ENCODE measurements at regions not wholly inside any gene's neighbourhood (a gene's known extent, or its start where the extent isn't known, plus 50 kb on each side); places are given as distances from the start of the nearest gene placed in this dataset.

GRCh38 chr21:35108887-35109286 is 59.8 kb upstream of the RUNX1 start (continued):
- TF ChIP-seq, protein P1, sequence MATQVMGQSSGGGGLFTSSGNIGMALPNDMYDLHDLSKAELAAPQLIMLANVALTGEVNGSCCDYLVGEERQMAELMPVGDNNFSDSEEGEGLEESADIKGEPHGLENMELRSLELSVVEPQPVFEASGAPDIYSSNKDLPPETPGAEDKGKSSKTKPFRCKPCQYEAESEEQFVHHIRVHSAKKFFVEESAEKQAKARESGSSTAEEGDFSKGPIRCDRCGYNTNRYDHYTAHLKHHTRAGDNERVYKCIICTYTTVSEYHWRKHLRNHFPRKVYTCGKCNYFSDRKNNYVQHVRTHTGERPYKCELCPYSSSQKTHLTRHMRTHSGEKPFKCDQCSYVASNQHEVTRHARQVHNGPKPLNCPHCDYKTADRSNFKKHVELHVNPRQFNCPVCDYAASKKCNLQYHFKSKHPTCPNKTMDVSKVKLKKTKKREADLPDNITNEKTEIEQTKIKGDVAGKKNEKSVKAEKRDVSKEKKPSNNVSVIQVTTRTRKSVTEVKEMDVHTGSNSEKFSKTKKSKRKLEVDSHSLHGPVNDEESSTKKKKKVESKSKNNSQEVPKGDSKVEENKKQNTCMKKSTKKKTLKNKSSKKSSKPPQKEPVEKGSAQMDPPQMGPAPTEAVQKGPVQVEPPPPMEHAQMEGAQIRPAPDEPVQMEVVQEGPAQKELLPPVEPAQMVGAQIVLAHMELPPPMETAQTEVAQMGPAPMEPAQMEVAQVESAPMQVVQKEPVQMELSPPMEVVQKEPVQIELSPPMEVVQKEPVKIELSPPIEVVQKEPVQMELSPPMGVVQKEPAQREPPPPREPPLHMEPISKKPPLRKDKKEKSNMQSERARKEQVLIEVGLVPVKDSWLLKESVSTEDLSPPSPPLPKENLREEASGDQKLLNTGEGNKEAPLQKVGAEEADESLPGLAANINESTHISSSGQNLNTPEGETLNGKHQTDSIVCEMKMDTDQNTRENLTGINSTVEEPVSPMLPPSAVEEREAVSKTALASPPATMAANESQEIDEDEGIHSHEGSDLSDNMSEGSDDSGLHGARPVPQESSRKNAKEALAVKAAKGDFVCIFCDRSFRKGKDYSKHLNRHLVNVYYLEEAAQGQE (IDR thresholded peaks at IDR 0.05; ENCODE audit: low read depth, low read length): no peak
- no peak for TF ChIP-seq RCOR1 (IDR thresholded peaks at IDR 0.05; ENCODE audit: low read length)

GRCh38 chr21:35107520-35107919 is 58.4 kb upstream of the RUNX1 start:
- H4K20me1 ChIP-seq (ENCODE audit: insufficient read depth): no peaks in the 10 kb centered on the region
- no peak overlapping the region for H3K27ac ChIP-seq (ENCODE audit: low read depth in 2 of 2, low read length in 1 of 2)
- no peaks in the 10 kb centered on the region for H3K9me3 ChIP-seq
- no peak for DNase-seq
- H3K27me3 ChIP-seq (ENCODE audit: insufficient read depth): no peaks in the 10 kb centered on the region
- no peak overlapping the region for H2AFZ ChIP-seq (ENCODE audit: low read depth)
- H3K36me3 ChIP-seq (replicated peaks in 1 of 2; ENCODE audit: control insufficient read depth in 1 of 2, insufficient read depth in 2 of 2, low read length in 1 of 2): no peaks in the 10 kb centered on the region
- H3K79me2 ChIP-seq (ENCODE audit: insufficient read depth): no peaks in the 10 kb centered on the region
- no peaks in the 10 kb centered on the region; a peak in 1 of 4 replicates for H3K4me1 ChIP-seq (ENCODE audit: control insufficient read depth in 1 of 2, insufficient read depth in 2 of 2, low read depth in 1 of 2, low read length in 1 of 2)
- H3K4me2 ChIP-seq: no peak overlapping the region
- no peak overlapping the region for H3K4me3 ChIP-seq (ENCODE audit: low read depth in 2 of 2, low read length in 1 of 2)
- H3F3A ChIP-seq (replicated peaks; ENCODE audit: insufficient read depth): no peaks in the 10 kb centered on the region
- no peak for TF ChIP-seq SIN3A (IDR thresholded peaks at IDR 0.05; ENCODE audit: borderline replicate concordance, low read depth, low read length)
- TF ChIP-seq EP300 (IDR thresholded peaks at IDR 0.05; ENCODE audit: borderline replicate concordance in 1 of 2, low read depth in 1 of 2, low read length in 1 of 2): no peak
- TF ChIP-seq MAX (IDR thresholded peaks at IDR 0.05; ENCODE audit: low read depth): no peak
- no peak for TF ChIP-seq FOSL2 (IDR thresholded peaks at IDR 0.05; ENCODE audit: borderline replicate concordance, low read depth)
- TF ChIP-seq MXI1 (IDR thresholded peaks at IDR 0.05; ENCODE audit: low read depth, low read length): no peak
- no peak for TF ChIP-seq RXRA (IDR thresholded peaks at IDR 0.05; ENCODE audit: borderline replicate concordance, low read depth)
- no peak for TF ChIP-seq MEF2A (IDR thresholded peaks at IDR 0.05; ENCODE audit: borderline replicate concordance, low read depth)
- no peak for TF ChIP-seq RAD21 (IDR thresholded peaks at IDR 0.05; ENCODE audit: low read length)
- TF ChIP-seq RCOR1 (IDR thresholded peaks at IDR 0.05; ENCODE audit: low read length): no peak
- TF ChIP-seq RFX5 (IDR thresholded peaks at IDR 0.05; ENCODE audit: low read length): no peak
- no peak for TF ChIP-seq EZH2phosphoT487 (IDR thresholded peaks at IDR 0.05; ENCODE audit: borderline replicate concordance, low read depth)
- TF ChIP-seq, protein P2, sequence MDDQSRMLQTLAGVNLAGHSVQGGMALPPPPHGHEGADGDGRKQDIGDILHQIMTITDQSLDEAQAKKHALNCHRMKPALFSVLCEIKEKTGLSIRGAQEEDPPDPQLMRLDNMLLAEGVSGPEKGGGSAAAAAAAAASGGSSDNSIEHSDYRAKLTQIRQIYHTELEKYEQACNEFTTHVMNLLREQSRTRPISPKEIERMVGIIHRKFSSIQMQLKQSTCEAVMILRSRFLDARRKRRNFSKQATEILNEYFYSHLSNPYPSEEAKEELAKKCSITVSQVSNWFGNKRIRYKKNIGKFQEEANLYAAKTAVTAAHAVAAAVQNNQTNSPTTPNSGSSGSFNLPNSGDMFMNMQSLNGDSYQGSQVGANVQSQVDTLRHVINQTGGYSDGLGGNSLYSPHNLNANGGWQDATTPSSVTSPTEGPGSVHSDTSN (IDR thresholded peaks at IDR 0.05): no peak
- no peak overlapping the region for H3K9ac ChIP-seq
- no peaks in the 10 kb centered on the region for H3K9me2 ChIP-seq
- ChIA-PET CTCF (no interaction called here), POLR2A (no interaction called here)
- 68% methylated on average over 6 of the region's 6 CpGs for WGBS (ENCODE audit: low lambda C conversion rate)

Data from SK-N-SH (cell line).